H1 (cell line): ENCODE measurements at regions not wholly inside any gene's neighbourhood (a gene's known extent, or its start where the extent isn't known, plus 50 kb on each side); places are given as distances from the start of the nearest gene placed in this dataset.

Source experiments
- CTCF ChIA-PET: fragments of 300-600 bp; sonication (Branson Sonifier 250); formaldehyde crosslinking; loops from one replicate; lab custom pipeline; 2021; ENCODE audit not compliant: partially characterized antibody; lab: Charles Lee
- POLR2A ChIA-PET: fragments of 300-600 bp; sonication (Branson Sonifier 250); formaldehyde crosslinking; loops from one replicate; lab custom pipeline; 2021; ENCODE audit warnings: inconsistent platforms; ENCODE audit not compliant: partially characterized antibody; lab: Charles Lee
- DNase-seq, 2 experiments: peaks; one replicate each; pipeline versions ENCODE4 v3.0.0 to v3.0.0-alpha.2; 2010 to 2022; ENCODE audit warnings: low spot score in 2 of 2, low read depth in 1 of 2, mixed read lengths in 1 of 2
- FAIRE-seq: peaks from 2 replicates; lab custom pipeline; 2011; peaks lifted over from hg19 to GRCh38; lab: Jason Lieb, UNC
- H2AFZ ChIP-seq: 2 replicates; pipeline ENCODE4 v1.8.1; 2012; ENCODE audit warnings: low read length, inconsistent platforms
- H2AK5ac ChIP-seq: 2 replicates; pipeline ENCODE4 v1.6.1; 2013; ENCODE audit warnings: low read depth, low read length
- H2BK120ac ChIP-seq: replicated peaks from 2 replicates; pipeline ENCODE3; 2013; ENCODE audit warnings: low read depth, low read length, inconsistent platforms
- H2BK12ac ChIP-seq: 2 replicates; pipeline ENCODE4 v1.6.1; 2013; ENCODE audit warnings: low read depth, low read length
- H2BK15ac ChIP-seq: 2 replicates; pipeline ENCODE4 v1.6.1; 2013; ENCODE audit warnings: low read length
- H2BK20ac ChIP-seq: 2 replicates; pipeline ENCODE4 v1.6.1; 2013; ENCODE audit warnings: low read length
- H2BK5ac ChIP-seq: 2 replicates; pipeline ENCODE4 v1.6.1; 2013; ENCODE audit warnings: low read depth, low read length
- H3K14ac ChIP-seq: 2 replicates; pipeline ENCODE4 v1.6.1; 2013; ENCODE audit warnings: inconsistent platforms; ENCODE audit not compliant: insufficient read length
- H3K18ac ChIP-seq: 2 replicates; pipeline ENCODE4 v1.6.1; 2013; ENCODE audit warnings: low read length; ENCODE audit errors: extremely low read depth
- H3K23ac ChIP-seq: 2 replicates; pipeline ENCODE4 v1.6.1; 2013; ENCODE audit warnings: inconsistent platforms; ENCODE audit not compliant: insufficient read length
- H3K23me2 ChIP-seq: 2 replicates; pipeline ENCODE4 v1.6.1; 2013; ENCODE audit warnings: low read depth, low read length
- H3K27ac ChIP-seq: 2 replicates; pipeline ENCODE4 v1.6.1; 2011; ENCODE audit warnings: low read depth, low read length, inconsistent platforms
- H3K27me3 ChIP-seq, 4 experiments: replicated peaks in 1 of 4; 1 replicate in 1 of 4; 2 replicates in 3 of 4; pipeline versions ENCODE4 v1.6.1 to v1.8.1; 2011 to 2013; ENCODE audit warnings: low read length in 3 of 4, mild to moderate bottlenecking in 3 of 4, inconsistent platforms in 2 of 4, mixed read lengths in 2 of 4, moderate library complexity in 1 of 4; ENCODE audit not compliant: control insufficient read depth in 3 of 4, insufficient read depth in 3 of 4; ENCODE audit errors: extremely low read depth in 1 of 4
- H3K36me3 ChIP-seq, 4 experiments: 2 replicates each; pipeline versions ENCODE4 v1.6.1 to v1.8.1; 2011 to 2013; ENCODE audit warnings: mild to moderate bottlenecking in 4 of 4, low read length in 3 of 4, moderate library complexity in 2 of 4, control low read depth in 1 of 4, inconsistent platforms in 1 of 4; ENCODE audit not compliant: insufficient read depth in 4 of 4, control insufficient read depth in 2 of 4
- H3K4ac ChIP-seq: replicated peaks from 2 replicates; pipeline ENCODE3; 2013; ENCODE audit warnings: low read length, low read depth, mixed read lengths, inconsistent platforms; ENCODE audit not compliant: insufficient read length
- H3K4me1 ChIP-seq, 4 experiments: replicated peaks in 1 of 4; 1 replicate in 1 of 4; 2 replicates in 3 of 4; pipeline versions ENCODE4 v1.6.1 to v1.8.1; 2011 to 2013; ENCODE audit warnings: low read length in 3 of 4, inconsistent platforms in 2 of 4, mixed read lengths in 1 of 4; ENCODE audit not compliant: insufficient read depth in 4 of 4, control insufficient read depth in 3 of 4
- H3K4me2 ChIP-seq, 2 experiments: 2 replicates each; pipeline versions ENCODE4 v1.6.1 to v1.8.1; 2011 to 2013; ENCODE audit warnings: low read depth in 2 of 2, low read length in 2 of 2, control low read depth in 1 of 2, inconsistent platforms in 1 of 2, mild to moderate bottlenecking in 1 of 2; ENCODE audit not compliant: insufficient read depth in 1 of 2
- H3K4me3 ChIP-seq, 4 experiments: fragments of 200-600, 300-600 bp in 1 of 4; sonication (generic), shearing (Covaris generic), sonication (Bioruptor Twin) in 1 of 4; 2 replicates each; pipeline versions ENCODE4 v1.5.1 to v1.8.1; 2011 to 2016; ENCODE audit warnings: low read length in 4 of 4, low read depth in 3 of 4, control low read depth in 2 of 4, inconsistent platforms in 2 of 4, mild to moderate bottlenecking in 2 of 4, mixed read lengths in 1 of 4, moderate library complexity in 1 of 4; ENCODE audit not compliant: insufficient read depth in 2 of 4; ENCODE audit errors: extremely low read depth in 1 of 4
- H3K56ac ChIP-seq: replicated peaks from 2 replicates; pipeline ENCODE3; 2013; ENCODE audit warnings: low read depth, mild to moderate bottlenecking, mixed read lengths, low read length, inconsistent platforms; ENCODE audit not compliant: insufficient read length
- H3K79me1 ChIP-seq: 2 replicates; pipeline ENCODE4 v1.6.1; 2013; ENCODE audit warnings: low read depth, low read length, control low read depth
- H3K79me2 ChIP-seq, 2 experiments: 2 replicates each; pipeline versions ENCODE4 v1.6.1 to v1.8.1; 2012 to 2013; ENCODE audit warnings: low read length in 2 of 2, mild to moderate bottlenecking in 2 of 2, inconsistent platforms in 1 of 2; ENCODE audit not compliant: insufficient read depth in 2 of 2, control insufficient read depth in 1 of 2
- H3K9ac ChIP-seq, 4 experiments: replicated peaks in 1 of 4; 1 replicate in 1 of 4; 2 replicates in 3 of 4; pipeline versions ENCODE4 v1.6.1 to v1.8.1; 2011 to 2013; ENCODE audit warnings: low read depth in 3 of 4, low read length in 3 of 4, control low read depth in 2 of 4, mild to moderate bottlenecking in 2 of 4, moderate library complexity in 2 of 4, inconsistent platforms in 1 of 4; ENCODE audit errors: extremely low read depth in 1 of 4
- H3K9me3 ChIP-seq, 2 experiments: 2 replicates each; pipeline versions ENCODE4 v1.6.1 to v1.8.1; 2012 to 2013; ENCODE audit warnings: mild to moderate bottlenecking in 2 of 2, moderate library complexity in 2 of 2, control low read depth in 1 of 2, inconsistent platforms in 1 of 2, low read depth in 1 of 2, low read length in 1 of 2, mixed read lengths in 1 of 2; ENCODE audit not compliant: insufficient read depth in 2 of 2
- H4K20me1 ChIP-seq, 2 experiments: replicated peaks in 1 of 2; 2 replicates each; pipeline versions ENCODE3 to v1.8.1; 2011 to 2013; ENCODE audit warnings: inconsistent platforms in 2 of 2, low read length in 2 of 2, mild to moderate bottlenecking in 1 of 2; ENCODE audit not compliant: insufficient read depth in 2 of 2, control insufficient read depth in 1 of 2
- H4K5ac ChIP-seq: 2 replicates; pipeline ENCODE4 v1.6.1; 2013; ENCODE audit warnings: low read length, low read depth, mixed read lengths, inconsistent platforms; ENCODE audit not compliant: insufficient read length
- H4K8ac ChIP-seq: 2 replicates; pipeline ENCODE4 v1.8.0; 2013; ENCODE audit warnings: mild to moderate bottlenecking, moderate library complexity, low read length, inconsistent platforms; ENCODE audit not compliant: insufficient read depth; ENCODE audit errors: extremely low read depth
- H4K91ac ChIP-seq: replicated peaks from 2 replicates; pipeline ENCODE3; 2013; ENCODE audit warnings: low read length, mixed read lengths, inconsistent platforms; ENCODE audit not compliant: insufficient read length
- CHD1 ChIP-seq: IDR thresholded peaks from 2 replicates; pipeline ENCODE4 v1.6.1; 2012; ENCODE audit warnings: low read depth, low read length, improper control_type of control experiment
- CHD2 ChIP-seq: IDR thresholded peaks from 2 replicates; pipeline ENCODE4 v1.6.1; 2012; ENCODE audit warnings: low read length, improper control_type of control experiment
- E2F6 ChIP-seq: IDR thresholded peaks from 2 replicates; pipeline ENCODE4 v1.6.1; 2012; ENCODE audit warnings: inconsistent platforms
- EP300 ChIP-seq, 2 experiments: IDR thresholded peaks; 1 replicate in 1 of 2; 2 replicates in 1 of 2; pipeline ENCODE4 v1.6.1; 2011 to 2012; ENCODE audit warnings: low read depth in 2 of 2, low read length in 2 of 2, mild to moderate bottlenecking in 2 of 2, borderline replicate concordance in 1 of 2, inconsistent platforms in 1 of 2, moderate library complexity in 1 of 2
- GTF2F1 ChIP-seq: IDR thresholded peaks from 2 replicates; pipeline ENCODE4 v1.6.1; 2012; ENCODE audit warnings: low read depth, low read length, improper control_type of control experiment, borderline replicate concordance
- JUN ChIP-seq: IDR thresholded peaks from 2 replicates; pipeline ENCODE4 v1.6.1; 2011; ENCODE audit warnings: low read depth, mild to moderate bottlenecking, improper control_type of control experiment, low read length
- NRF1 ChIP-seq: IDR thresholded peaks from 2 replicates; pipeline ENCODE4 v1.6.1; 2011; ENCODE audit warnings: mild to moderate bottlenecking, low read depth, low read length, improper control_type of control experiment
- PHF8 ChIP-seq: fragments of 200-600 bp; sonication (generic); conservative IDR thresholded peaks from 2 replicates; pipeline ENCODE4 v1.7.1; 2012; ENCODE audit warnings: low read depth, mild to moderate bottlenecking, inconsistent platforms, low read length, moderate library complexity
- POLR2A ChIP-seq, 2 experiments: IDR thresholded peaks; 1 replicate in 1 of 2; 2 replicates in 1 of 2; pipeline ENCODE4 v1.6.1; 2011; ENCODE audit warnings: low read depth in 2 of 2, low read length in 2 of 2, mild to moderate bottlenecking in 2 of 2; ENCODE audit errors: control extremely low read depth in 1 of 2
- POLR2AphosphoS5 ChIP-seq: IDR thresholded peaks from 2 replicates; pipeline ENCODE4 v1.6.1; 2011; ENCODE audit warnings: low read depth, low read length
- POU5F1 ChIP-seq: IDR thresholded peaks from 2 replicates; pipeline ENCODE4 v1.6.1; 2011; ENCODE audit warnings: low read depth, mild to moderate bottlenecking, low read length, moderate library complexity
- SAP30 ChIP-seq: fragments of 300-600 bp; sonication (generic); IDR thresholded peaks from 2 replicates; pipeline ENCODE4 v1.7.1; 2012; ENCODE audit warnings: low read length, moderate library complexity, mild to moderate bottlenecking, inconsistent platforms; ENCODE audit not compliant: insufficient read depth, insufficient replicate concordance
- SIN3A ChIP-seq, 2 experiments: IDR thresholded peaks in 1 of 2; conservative IDR thresholded peaks in 1 of 2; 2 replicates each; pipeline ENCODE4 v1.6.1; 2011 to 2012; ENCODE audit warnings: low read length in 2 of 2, improper control_type of control experiment in 1 of 2, low read depth in 1 of 2, mild to moderate bottlenecking in 1 of 2
- SP4 ChIP-seq: IDR thresholded peaks from 2 replicates; pipeline ENCODE4 v1.6.1; 2012; ENCODE audit warnings: low read length, inconsistent platforms
- TAF1 ChIP-seq: IDR thresholded peaks from 2 replicates; pipeline ENCODE4 v1.6.1; 2011; ENCODE audit warnings: mild to moderate bottlenecking, low read depth, low read length
- WGBS, 2 experiments: shearing (Covaris generic) in 1 of 2; methylation state at CpG; one replicate each; pipeline versions ENCODE4 v1.1.6 to v1.1.7; 2013 to 2015; ENCODE audit warnings: low lambda C conversion rate in 2 of 2, mixed read lengths in 2 of 2, inconsistent platforms in 1 of 2, low coverage in 1 of 2, missing lambda C conversion rate in 1 of 2; ENCODE audit not compliant: insufficient replicate concordance in 2 of 2, insufficient coverage in 1 of 2, insufficient read length in 1 of 2; ENCODE audit errors: extremely low coverage in 1 of 2, missing lambda C conversion rate in 1 of 2; 5-methylcytosine and 5-hydroxymethylcytosine counted together

GRCh38 chr4:131046821-131047220 lies 1950.9 kb downstream of the C4orf33 start:
- Histone ChIP-seq H2AK5ac (no peak overlapping the region), H4K5ac (no peak overlapping the region), H3K9me3 (no peaks in the 10 kb centered on the region), H3K4me3 (no peak overlapping the region), H2AFZ (no peak overlapping the region), H2BK120ac (no peak overlapping the region), H2BK5ac (no peak overlapping the region), H3K9ac (no peak overlapping the region), H4K20me1 (no peaks in the 10 kb centered on the region), H2BK12ac (no peak overlapping the region), H3K27ac (no peak overlapping the region), H3K23me2 (no peaks in the 10 kb centered on the region; the same call in 1 of the 2 replicates), H3K14ac (no peak overlapping the region), H3K4me1 (no peaks in the 10 kb centered on the region; a peak in 1 of 7 replicates), H2BK20ac (no peak overlapping the region), H3K79me1 (no peaks in the 10 kb centered on the region), H3K18ac (no peak overlapping the region), H2BK15ac (no peak overlapping the region), H3K36me3 (no peaks in the 10 kb centered on the region), H3K56ac (no peak overlapping the region), H3K4ac (no peak overlapping the region), H3K23ac (no peak overlapping the region), H3K27me3 (no peaks in the 10 kb centered on the region), H4K8ac (no peak overlapping the region), H3K4me2 (no peak overlapping the region), H3K79me2 (no peaks in the 10 kb centered on the region), H4K91ac (no peak overlapping the region)
- POLR2A ChIA-PET: no interaction called here
- DNase-seq (no peak), FAIRE-seq (no peak)
- CTCF ChIA-PET: no interaction called here
- WGBS, 2 experiments: 81% methylated on average over 4 of the region's 4 CpGs; no CpG with 5 or more reads in 1 of the 2 experiments
- TF ChIP-seq NRF1: no peak
- no peak for TF ChIP-seq POU5F1
- no peak for TF ChIP-seq CHD2
- no peak for TF ChIP-seq POLR2A (IDR thresholded peaks at IDR 0.05; ENCODE audit: control extremely low read depth in 1 of 2, low read depth in 2 of 2, low read length in 2 of 2)
- no peak for TF ChIP-seq TAF1
- TF ChIP-seq E2F6: no peak
- TF ChIP-seq EP300 (IDR thresholded peaks at IDR 0.05; ENCODE audit: borderline replicate concordance in 1 of 2, low read depth in 2 of 2, low read length in 2 of 2): no peak
- TF ChIP-seq JUN: no peak
- no peak for TF ChIP-seq POLR2AphosphoS5
- no peak for TF ChIP-seq SP4
- TF ChIP-seq PHF8: no peak
- TF ChIP-seq GTF2F1: no peak
- no peak for TF ChIP-seq SAP30
- TF ChIP-seq SIN3A (conservative IDR thresholded peaks at IDR 0.05 in 1 of 2, IDR thresholded peaks at IDR 0.05 in 1 of 2; ENCODE audit: low read depth in 1 of 2, low read length in 2 of 2): no peak
- TF ChIP-seq CHD1: no peak
